Right lung (tissue), 2 donors: ENCODE measurements at regions not wholly inside any gene's neighbourhood (a gene's known extent, or its start where the extent isn't known, plus 50 kb on each side); places are given as distances from the start of the nearest gene placed in this dataset.
"Not testable (repeated sequence)": the region's sequence is repeated elsewhere in the genome, so short reads cannot be mapped to it uniquely, and the experiment has no call there.

ENCODE experiments used
- DNase-seq, 2 donors: peaks; one replicate each; pipeline ENCODE4 v3.0.0-alpha.2; 2013

GRCh38 chr1:38186566-38186965, 140.0 kb upstream of the POU3F1 start:
- DNase-seq: no peak

GRCh38 chr1:38185913-38186312, 139.3 kb upstream of the POU3F1 start:
- no peak for DNase-seq

GRCh38 chr1:38183747-38184146, 137.2 kb upstream of the POU3F1 start:
- no peak for DNase-seq

- DNase-seq: no peak
Observed at GRCh38 chr1:38183096-38183495, 136.5 kb upstream of the POU3F1 start.

GRCh38 chr1:38180388-38180787, 133.8 kb upstream of the POU3F1 start:
- not testable (repeated sequence) for DNase-seq

GRCh38 chr1:38179483-38179882, 132.9 kb upstream of the POU3F1 start:
- DNase-seq: no peak

- DNase-seq: no peak
Observed at GRCh38 chr1:38178216-38178615, 131.6 kb upstream of the POU3F1 start.

- no peak for DNase-seq
Observed at GRCh38 chr1:38175121-38175520, 128.5 kb upstream of the POU3F1 start.

GRCh38 chr1:38173848-38174247, 127.3 kb upstream of the POU3F1 start:
- no peak for DNase-seq

GRCh38 chr1:38173157-38173831, 126.7 kb upstream of the POU3F1 start:
- DNase-seq: no peak

GRCh38 chr1:38169121-38169520, 122.5 kb upstream of the POU3F1 start:
- no peak for DNase-seq

GRCh38 chr1:38168365-38168764, 121.8 kb upstream of the POU3F1 start:
- no peak for DNase-seq

- DNase-seq: no peak
Observed at GRCh38 chr1:38166461-38166860, 119.9 kb upstream of the POU3F1 start.

GRCh38 chr1:38153778-38154470, 107.3 kb upstream of the POU3F1 start:
- no peak for DNase-seq

GRCh38 chr1:38153066-38153777, 106.6 kb upstream of the POU3F1 start:
- no peak for DNase-seq

GRCh38 chr1:38152351-38153065, 105.9 kb upstream of the POU3F1 start:
- DNase-seq: no peak

- no peak for DNase-seq
Observed at GRCh38 chr1:38151399-38151798, 104.8 kb upstream of the POU3F1 start.

- DNase-seq: not testable (repeated sequence)
Observed at GRCh38 chr1:38146079-38146478, 99.5 kb upstream of the POU3F1 start.

- no peak for DNase-seq
Observed at GRCh38 chr1:38142606-38143005, 96.0 kb upstream of the POU3F1 start.

- no peak for DNase-seq
Observed at GRCh38 chr1:38141483-38141882, 94.9 kb upstream of the POU3F1 start.

- DNase-seq: no peak
Observed at GRCh38 chr1:38139738-38140487, 93.3 kb upstream of the POU3F1 start.
